ENCODE measurements at regions not wholly inside any gene's neighbourhood (a gene's known extent, or its start where the extent isn't known, plus 50 kb on each side); places are given as distances from the start of the nearest gene placed in this dataset.

DNA sequence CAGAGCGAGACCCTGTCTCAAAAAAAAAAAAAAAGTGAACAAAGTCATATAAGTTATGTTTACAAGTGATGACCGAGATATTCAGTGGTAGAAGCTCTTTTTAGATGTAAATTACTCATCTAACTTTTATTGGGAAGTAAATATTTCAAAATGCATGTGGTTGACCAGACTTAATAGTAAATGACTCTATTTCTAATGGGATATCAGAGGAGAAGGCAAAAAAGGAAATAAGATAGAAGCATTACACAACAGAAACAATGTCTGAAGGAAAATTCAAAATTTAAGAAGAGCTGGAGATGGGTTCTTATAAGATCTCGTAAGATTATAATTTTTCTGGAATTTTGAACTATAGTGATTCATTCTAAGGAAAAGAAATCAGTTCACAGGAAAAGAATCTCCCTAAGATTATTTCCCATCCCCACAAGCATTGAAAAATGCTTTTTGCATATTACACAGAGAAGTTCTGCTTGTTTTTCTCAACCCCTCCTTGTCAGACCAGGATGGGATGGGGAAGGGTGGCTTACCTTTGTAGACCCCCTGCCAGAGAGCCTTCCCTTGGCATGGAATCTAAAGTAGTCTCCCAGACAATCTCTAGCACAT is 63.1 kb upstream of the STK38L start:
- no peak overlapping the region for H3K4me3 ChIP-seq
- H3K9me3 ChIP-seq: no peaks in the 10 kb centered on the region
- no peak overlapping the region for H3K27ac ChIP-seq
- H3K36me3 ChIP-seq: no peaks in the 10 kb centered on the region
- intact Hi-C loops (cut with DNase I): no loop called here
- no peak for DNase-seq (ENCODE audit: extremely low spot score in 2 of 2)
- H3K27me3 ChIP-seq: no peaks in the 10 kb centered on the region
- H3K4me1 ChIP-seq: peaks cover 20% of the 10 kb centered on the region
- TF ChIP-seq POLR2AphosphoS5 (IDR thresholded peaks at IDR 0.05; ENCODE audit: insufficient read depth in 1 of 2, low read depth in 1 of 2) (no peak), POLR2A (IDR thresholded peaks at IDR 0.05) (no peak)
- TF ChIP-seq, protein P1, sequence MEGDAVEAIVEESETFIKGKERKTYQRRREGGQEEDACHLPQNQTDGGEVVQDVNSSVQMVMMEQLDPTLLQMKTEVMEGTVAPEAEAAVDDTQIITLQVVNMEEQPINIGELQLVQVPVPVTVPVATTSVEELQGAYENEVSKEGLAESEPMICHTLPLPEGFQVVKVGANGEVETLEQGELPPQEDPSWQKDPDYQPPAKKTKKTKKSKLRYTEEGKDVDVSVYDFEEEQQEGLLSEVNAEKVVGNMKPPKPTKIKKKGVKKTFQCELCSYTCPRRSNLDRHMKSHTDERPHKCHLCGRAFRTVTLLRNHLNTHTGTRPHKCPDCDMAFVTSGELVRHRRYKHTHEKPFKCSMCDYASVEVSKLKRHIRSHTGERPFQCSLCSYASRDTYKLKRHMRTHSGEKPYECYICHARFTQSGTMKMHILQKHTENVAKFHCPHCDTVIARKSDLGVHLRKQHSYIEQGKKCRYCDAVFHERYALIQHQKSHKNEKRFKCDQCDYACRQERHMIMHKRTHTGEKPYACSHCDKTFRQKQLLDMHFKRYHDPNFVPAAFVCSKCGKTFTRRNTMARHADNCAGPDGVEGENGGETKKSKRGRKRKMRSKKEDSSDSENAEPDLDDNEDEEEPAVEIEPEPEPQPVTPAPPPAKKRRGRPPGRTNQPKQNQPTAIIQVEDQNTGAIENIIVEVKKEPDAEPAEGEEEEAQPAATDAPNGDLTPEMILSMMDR (IDR thresholded peaks at IDR 0.05): no peak

DNA sequence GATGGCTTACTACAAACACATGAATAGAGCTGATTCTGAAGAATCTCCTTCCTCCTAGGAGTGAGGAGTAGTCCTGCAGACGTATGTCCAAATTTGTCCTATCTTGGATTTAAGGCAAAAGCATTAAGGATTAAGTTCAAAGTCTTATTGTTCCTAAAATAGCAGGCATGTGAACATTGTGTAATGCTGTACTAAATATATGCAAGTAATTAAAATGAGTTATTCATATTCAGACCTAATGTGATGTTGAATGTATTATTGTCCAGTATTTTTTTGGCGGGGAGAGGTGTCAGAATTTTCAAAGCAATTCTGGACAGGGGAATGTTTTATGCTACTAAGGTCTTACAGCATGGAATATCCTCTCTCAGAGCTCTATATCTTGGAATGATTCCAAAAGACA is 60.7 kb upstream of the STK38L start:
- no peak overlapping the region for H3K27ac ChIP-seq
- intact Hi-C loops (cut with DNase I): no loop called here

DNA sequence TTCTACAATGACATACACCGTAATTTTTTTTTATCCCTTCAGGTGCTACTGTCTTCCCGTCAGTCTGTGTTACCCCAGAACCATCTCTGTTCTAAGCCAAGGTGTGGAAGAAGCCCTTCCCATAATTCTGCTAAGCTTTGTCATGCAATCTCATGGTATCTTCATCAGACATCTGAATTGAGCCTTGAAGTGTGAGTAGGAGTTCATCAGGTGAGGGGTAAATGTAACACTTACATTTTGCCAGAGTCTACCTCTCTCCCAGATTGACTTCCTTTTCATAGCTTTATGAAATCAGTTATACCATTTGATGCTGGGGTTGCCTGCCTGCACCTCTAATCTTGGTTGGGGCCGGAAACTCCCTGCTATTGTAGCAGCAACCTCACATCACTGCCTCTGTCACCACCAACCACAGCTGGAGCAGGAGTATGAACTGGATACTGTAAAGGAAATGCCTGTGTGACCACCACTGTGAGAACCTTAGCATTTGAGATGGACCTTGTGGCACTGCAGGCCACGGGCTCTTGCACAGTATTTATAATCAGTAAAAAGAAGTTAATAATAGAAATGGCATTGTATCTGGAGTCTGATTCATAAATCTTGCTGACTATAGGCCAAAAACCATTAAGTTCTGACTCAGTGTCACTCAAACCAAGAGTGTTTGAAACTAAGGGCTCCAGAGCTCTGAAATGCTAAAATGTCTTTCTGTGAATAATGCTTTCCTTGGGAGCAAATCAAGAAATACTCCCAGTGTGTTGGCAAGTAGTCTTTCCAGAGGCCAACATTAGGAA is 58.7 kb upstream of the STK38L start:
- Histone ChIP-seq H3K36me3 (no peaks in the 10 kb centered on the region), H3K4me3 (no peak overlapping the region), H3K27ac (no peak overlapping the region), H3K4me1 (peaks cover 20% of the 10 kb centered on the region), H3K27me3 (no peaks in the 10 kb centered on the region), H3K9me3 (no peaks in the 10 kb centered on the region)
- DNase-seq (ENCODE audit: extremely low spot score in 2 of 2): no peak
- TF ChIP-seq, protein P1 (IDR thresholded peaks at IDR 0.05): peak in 1 of 3 experiments; percentile 2
- TF ChIP-seq POLR2AphosphoS5 (IDR thresholded peaks at IDR 0.05; ENCODE audit: insufficient read depth in 1 of 2, low read depth in 1 of 2): no peak
- intact Hi-C loops (cut with DNase I): no loop called here

More for the DNA sequence above, 60.7 kb upstream of the STK38L start:
- Histone ChIP-seq H3K27me3 (no peaks in the 10 kb centered on the region), H3K9me3 (no peaks in the 10 kb centered on the region), H3K36me3 (no peaks in the 10 kb centered on the region), H3K4me1 (peaks cover 30% of the 10 kb centered on the region), H3K4me3 (no peak overlapping the region)
- TF ChIP-seq POLR2A (IDR thresholded peaks at IDR 0.05) (no peak), POLR2AphosphoS5 (IDR thresholded peaks at IDR 0.05; ENCODE audit: insufficient read depth in 1 of 2, low read depth in 1 of 2) (no peak)
- TF ChIP-seq, protein P1 (IDR thresholded peaks at IDR 0.05): no peak
- no peak for DNase-seq (ENCODE audit: extremely low spot score in 2 of 2)

DNA sequence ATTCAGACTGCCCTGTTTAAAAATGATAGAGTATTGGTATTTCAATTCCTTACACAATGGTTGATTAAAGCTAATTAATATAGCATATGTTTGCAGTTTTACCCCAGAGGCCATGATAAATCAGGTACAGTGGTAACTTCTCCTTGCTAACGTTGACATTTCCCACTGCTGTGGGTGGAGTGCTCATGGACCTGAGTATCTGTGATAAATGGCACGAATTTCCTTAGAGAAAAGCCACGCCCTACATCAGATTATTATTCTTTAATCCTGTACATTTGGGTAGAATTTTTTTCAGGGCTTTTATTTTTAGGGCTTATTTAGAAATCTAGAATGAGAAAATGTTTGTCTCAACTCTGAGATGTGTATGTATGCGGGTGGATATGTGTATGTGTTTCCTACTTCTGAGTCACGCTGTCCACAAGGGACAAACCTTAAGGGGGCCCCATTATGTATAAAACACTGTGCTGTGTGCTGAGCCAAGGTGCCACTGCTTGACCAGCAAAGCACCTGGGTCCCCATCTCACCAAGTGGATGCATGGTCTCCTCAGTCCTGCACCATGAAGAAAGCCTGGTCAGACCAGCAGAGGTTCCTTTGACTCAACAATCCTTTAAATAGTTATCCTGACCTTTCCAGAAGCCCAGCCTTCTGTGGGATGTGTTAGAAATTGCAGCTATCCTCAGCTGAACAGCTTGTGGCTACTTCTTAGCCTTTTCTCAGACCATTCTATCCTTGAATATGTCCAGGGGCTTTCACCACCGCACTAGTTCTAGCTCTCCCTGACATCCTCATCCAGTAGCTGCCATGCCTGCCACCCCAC is 57.9 kb upstream of the STK38L start:
- Histone ChIP-seq H3K4me3 (no peak overlapping the region), H3K27me3 (no peaks in the 10 kb centered on the region), H3K9me3 (no peaks in the 10 kb centered on the region), H3K4me1 (peaks cover 26% of the 10 kb centered on the region), H3K27ac (no peak overlapping the region), H3K36me3 (no peaks in the 10 kb centered on the region)
- intact Hi-C loops (cut with DNase I): no loop called here
- no peak for DNase-seq (ENCODE audit: extremely low spot score in 2 of 2)
- TF ChIP-seq POLR2A (IDR thresholded peaks at IDR 0.05) (no peak), POLR2AphosphoS5 (IDR thresholded peaks at IDR 0.05; ENCODE audit: insufficient read depth in 1 of 2, low read depth in 1 of 2) (no peak)
- TF ChIP-seq, protein P1 (IDR thresholded peaks at IDR 0.05): no peak
